Hepatocyte (in vitro differentiated cells): ENCODE measurements at regions not wholly inside any gene's neighbourhood (a gene's known extent, or its start where the extent isn't known, plus 50 kb on each side); places are given as distances from the start of the nearest gene placed in this dataset.

Experiments
- DNase-seq: peaks from one replicate; pipeline ENCODE4 v3.0.0-alpha.2; 2016; ENCODE audit warnings: low spot score
- H2AFZ ChIP-seq: fragments of 200-600 bp; sonication (generic); 2 replicates; pipeline ENCODE4 v1.6.0; 2016; ENCODE audit warnings: antibody characterized with exemption, mild to moderate bottlenecking
- H3K27ac ChIP-seq: fragments of 200-600 bp; sonication (generic); 2 replicates; pipeline ENCODE4 v1.5.1; 2016; ENCODE audit warnings: mild to moderate bottlenecking
- H3K27me3 ChIP-seq: fragments of 200-600 bp; sonication (generic); 2 replicates; pipeline ENCODE4 v1.6.1; 2016
- H3K36me3 ChIP-seq: fragments of 200-600 bp; sonication (generic); replicated peaks from 2 replicates; pipeline ENCODE4 v1.5.1; 2016; ENCODE audit warnings: low read depth; ENCODE audit not compliant: insufficient read depth
- H3K4me1 ChIP-seq: fragments of 200-600 bp; sonication (generic); 2 replicates; pipeline ENCODE4 v1.5.1; 2016; ENCODE audit warnings: mild to moderate bottlenecking, moderate library complexity; ENCODE audit not compliant: insufficient read depth
- H3K4me2 ChIP-seq: fragments of 200-600 bp; sonication (generic); 2 replicates; pipeline ENCODE4 v1.6.0; 2016
- H3K4me3 ChIP-seq: fragments of 200-600 bp; sonication (generic); 2 replicates; pipeline ENCODE4 v1.5.1; 2016; ENCODE audit warnings: mild to moderate bottlenecking
- H3K79me2 ChIP-seq: fragments of 200-600 bp; sonication (generic); 2 replicates; pipeline ENCODE4 v1.6.0; 2017; ENCODE audit warnings: mild to moderate bottlenecking
- H3K9me2 ChIP-seq: fragments of 200-600 bp; sonication (generic); replicated peaks from 2 replicates; pipeline ENCODE4 v1.6.0; 2017; ENCODE audit warnings: mild to moderate bottlenecking; ENCODE audit not compliant: insufficient read depth
- H3K9me3 ChIP-seq: fragments of 200-600 bp; sonication (generic); 2 replicates; pipeline ENCODE4 v1.5.1; 2016; ENCODE audit warnings: low read depth, mild to moderate bottlenecking
- H4K20me1 ChIP-seq: fragments of 200-600 bp; sonication (generic); 2 replicates; pipeline ENCODE4 v1.6.0; 2016; ENCODE audit warnings: mild to moderate bottlenecking; ENCODE audit not compliant: insufficient read depth, poor library complexity, severe bottlenecking
- EZH2 ChIP-seq: fragments of 200-600 bp; sonication (generic); IDR thresholded peaks from 2 replicates; pipeline ENCODE4 v1.6.1; 2016; ENCODE audit warnings: antibody characterized with exemption, mild to moderate bottlenecking, borderline replicate concordance
- EZH2phosphoT487 ChIP-seq: fragments of 200-600 bp; sonication (generic); IDR thresholded peaks from one replicate; pipeline ENCODE4 v1.6.1; 2018; ENCODE audit warnings: antibody characterized with exemption, mild to moderate bottlenecking, low read depth, moderate library complexity; ENCODE audit not compliant: unreplicated experiment, severe bottlenecking
- WGBS: methylation state at CpG from one replicate; pipeline ENCODE4 v1.1.6; 2016; ENCODE audit warnings: low lambda C conversion rate; ENCODE audit errors: missing lambda C conversion rate; 5-methylcytosine and 5-hydroxymethylcytosine counted together
- TF ChIP-seq, protein P1 (sequence below): fragments of 200-600 bp; sonication (generic); IDR thresholded peaks from 2 replicates; pipeline ENCODE4 v1.5.1; 2016; ENCODE audit warnings: antibody characterized with exemption, mild to moderate bottlenecking; ENCODE audit not compliant: poor library complexity

DNA sequence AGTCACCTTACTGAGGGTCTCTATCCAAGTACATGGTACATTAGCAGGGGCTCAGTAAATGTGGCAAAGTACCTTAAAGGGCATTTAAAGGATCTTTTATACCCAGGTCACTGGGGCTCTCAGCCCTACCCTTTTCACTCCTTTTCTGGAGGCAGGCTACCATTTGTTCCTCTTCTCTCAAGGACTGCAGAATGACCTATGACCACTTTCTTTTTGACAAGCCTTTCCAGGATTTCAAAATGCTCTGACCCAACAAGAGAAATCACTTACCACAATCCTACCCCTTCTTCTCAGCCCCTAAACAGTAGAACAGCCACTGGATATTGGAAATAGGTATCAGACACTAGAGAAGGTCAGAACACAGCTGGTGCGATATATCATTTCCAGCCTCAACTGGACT, 221.8 kb upstream of the TPRG1 start:
- no peak overlapping the region for H2AFZ ChIP-seq
- TF ChIP-seq EZH2 = no peak
- no peak for TF ChIP-seq EZH2phosphoT487
- TF ChIP-seq, protein P1, sequence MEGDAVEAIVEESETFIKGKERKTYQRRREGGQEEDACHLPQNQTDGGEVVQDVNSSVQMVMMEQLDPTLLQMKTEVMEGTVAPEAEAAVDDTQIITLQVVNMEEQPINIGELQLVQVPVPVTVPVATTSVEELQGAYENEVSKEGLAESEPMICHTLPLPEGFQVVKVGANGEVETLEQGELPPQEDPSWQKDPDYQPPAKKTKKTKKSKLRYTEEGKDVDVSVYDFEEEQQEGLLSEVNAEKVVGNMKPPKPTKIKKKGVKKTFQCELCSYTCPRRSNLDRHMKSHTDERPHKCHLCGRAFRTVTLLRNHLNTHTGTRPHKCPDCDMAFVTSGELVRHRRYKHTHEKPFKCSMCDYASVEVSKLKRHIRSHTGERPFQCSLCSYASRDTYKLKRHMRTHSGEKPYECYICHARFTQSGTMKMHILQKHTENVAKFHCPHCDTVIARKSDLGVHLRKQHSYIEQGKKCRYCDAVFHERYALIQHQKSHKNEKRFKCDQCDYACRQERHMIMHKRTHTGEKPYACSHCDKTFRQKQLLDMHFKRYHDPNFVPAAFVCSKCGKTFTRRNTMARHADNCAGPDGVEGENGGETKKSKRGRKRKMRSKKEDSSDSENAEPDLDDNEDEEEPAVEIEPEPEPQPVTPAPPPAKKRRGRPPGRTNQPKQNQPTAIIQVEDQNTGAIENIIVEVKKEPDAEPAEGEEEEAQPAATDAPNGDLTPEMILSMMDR = no peak
- H3K79me2 ChIP-seq = no peaks in the 10 kb centered on the region
- peak overlapping the region; percentile 61 for H3K27ac ChIP-seq
- H3K9me2 ChIP-seq = no peaks in the 10 kb centered on the region
- H3K36me3 ChIP-seq = no peaks in the 10 kb centered on the region
- no peaks in the 10 kb centered on the region for H3K27me3 ChIP-seq
- H3K4me1 ChIP-seq = peaks cover 22% of the 10 kb centered on the region
- H3K4me2 ChIP-seq = no peak overlapping the region
- no peaks in the 10 kb centered on the region for H4K20me1 ChIP-seq
- 100% methylated on average over 1 of the region's 1 CpG for WGBS
- H3K9me3 ChIP-seq = no peaks in the 10 kb centered on the region
- H3K4me3 ChIP-seq = no peak overlapping the region
- DNase-seq = no peak

DNA sequence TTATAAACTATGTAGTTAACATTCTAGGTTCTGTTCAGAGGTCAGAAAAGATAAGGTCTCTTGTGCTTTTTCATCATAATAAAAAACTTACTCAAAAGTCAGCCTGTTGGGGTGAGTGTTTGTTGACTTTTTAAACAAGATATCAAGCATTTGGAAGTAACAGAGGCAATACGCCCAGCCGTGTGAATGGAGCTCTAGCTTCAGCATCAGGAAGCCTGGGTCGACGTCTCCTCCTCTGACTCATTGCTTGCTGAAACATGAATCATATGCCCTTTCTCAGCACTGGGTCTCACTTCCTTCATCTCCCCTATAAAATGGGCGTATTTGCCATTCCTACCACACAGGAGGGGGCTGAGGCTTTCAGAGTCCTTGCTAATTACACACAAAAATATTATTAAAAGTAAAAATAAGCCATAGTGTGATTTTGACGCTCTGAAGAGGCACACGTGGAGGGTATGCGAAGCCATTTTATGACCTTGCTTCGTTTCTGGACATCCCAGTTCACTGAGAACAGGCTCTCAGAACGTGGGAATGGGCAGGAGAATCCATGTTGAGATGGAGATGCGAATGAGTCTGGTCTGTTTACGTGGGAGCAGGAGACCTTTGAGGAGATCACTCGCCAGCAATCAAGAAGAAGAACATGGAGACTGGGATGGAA, 220.8 kb upstream of the TPRG1 start:
- Histone ChIP-seq H3K79me2 (no peaks in the 10 kb centered on the region), H3K4me2 (no peak overlapping the region), H2AFZ (no peak overlapping the region), H3K4me1 (peaks cover 22% of the 10 kb centered on the region), H3K36me3 (no peaks in the 10 kb centered on the region), H3K9me3 (no peaks in the 10 kb centered on the region), H3K9me2 (no peaks in the 10 kb centered on the region), H4K20me1 (no peaks in the 10 kb centered on the region), H3K27ac (peak overlapping the region; percentile 87), H3K4me3 (no peak overlapping the region), H3K27me3 (no peaks in the 10 kb centered on the region)
- 67% methylated on average over 13 of the region's 13 CpGs for WGBS
- no peak for TF ChIP-seq EZH2
- no peak for TF ChIP-seq EZH2phosphoT487
- TF ChIP-seq, protein P1 = no peak
- peak; percentile 90 for DNase-seq

DNA sequence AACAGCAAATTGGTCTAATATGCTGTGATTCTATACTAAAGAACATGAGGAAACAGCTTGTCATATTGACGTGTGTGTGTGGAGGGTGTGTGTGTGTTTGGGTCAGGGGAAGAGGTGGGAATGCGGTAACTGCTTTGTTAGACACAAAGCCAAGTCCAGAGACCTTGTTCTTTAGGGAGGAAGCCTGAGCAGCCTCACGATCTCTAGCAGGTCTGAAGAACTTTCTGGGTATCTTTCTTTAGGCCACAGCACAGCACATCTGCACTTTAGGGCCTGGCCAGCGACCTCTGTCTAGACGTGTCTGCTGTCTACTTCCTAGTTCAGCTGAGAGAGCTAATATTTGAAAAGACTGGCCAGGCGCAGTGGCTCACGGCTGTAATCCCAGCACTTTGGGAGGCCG, 220.0 kb upstream of the TPRG1 start:
- H3K4me3 ChIP-seq = no peak overlapping the region
- no peak for DNase-seq
- H3K9me3 ChIP-seq = no peaks in the 10 kb centered on the region
- H3K79me2 ChIP-seq = no peaks in the 10 kb centered on the region
- H2AFZ ChIP-seq = no peak overlapping the region
- WGBS = 85% methylated on average over 8 of the region's 8 CpGs
- peak overlapping the region; percentile 87 for H3K27ac ChIP-seq
- H4K20me1 ChIP-seq = no peaks in the 10 kb centered on the region
- TF ChIP-seq EZH2phosphoT487 (no peak), EZH2 (no peak)
- TF ChIP-seq, protein P1 = no peak
- no peak overlapping the region for H3K4me2 ChIP-seq
- H3K9me2 ChIP-seq = no peaks in the 10 kb centered on the region
- no peaks in the 10 kb centered on the region for H3K36me3 ChIP-seq
- H3K4me1 ChIP-seq = peaks cover 25% of the 10 kb centered on the region
- H3K27me3 ChIP-seq = no peaks in the 10 kb centered on the region
